Memory B cell (primary cell): ENCODE measurements at regions not wholly inside any gene's neighbourhood (a gene's known extent, or its start where the extent isn't known, plus 50 kb on each side); places are given as distances from the start of the nearest gene placed in this dataset.

Source experiments
- ATAC-seq: fragments of 150-1000 bp; cut with Tn5 transposase; 2 replicates; pipeline ENCODE4 v1.10.0; 2021; ENCODE audit warnings: low read depth, mild to moderate bottlenecking, moderate library complexity
- DNase-seq, 2 donors: peaks; one replicate each; pipeline ENCODE4 v3.0.0; 2022; ENCODE audit warnings: low spot score in 2 of 2
- H3K27ac Mint-ChIP-seq: one replicate; pipeline ENCODE4 v1.8.0; 2022; ENCODE audit warnings: mild to moderate bottlenecking, moderate library complexity, mixed read lengths
- H3K27me3 Mint-ChIP-seq: one replicate; pipeline ENCODE4 v1.8.0; 2022; ENCODE audit warnings: mixed read lengths
- H3K36me3 Mint-ChIP-seq: one replicate; pipeline ENCODE4 v1.8.0; 2022; ENCODE audit warnings: mild to moderate bottlenecking, mixed read lengths
- H3K4me1 Mint-ChIP-seq: one replicate; pipeline ENCODE4 v1.8.0; 2022; ENCODE audit warnings: mixed read lengths
- H3K4me3 Mint-ChIP-seq: one replicate; pipeline ENCODE4 v1.8.0; 2022; ENCODE audit warnings: mild to moderate bottlenecking, moderate library complexity, mixed read lengths
- H3K9me3 Mint-ChIP-seq: one replicate; pipeline ENCODE4 v1.8.0; 2022; ENCODE audit warnings: mixed read lengths

DNA sequence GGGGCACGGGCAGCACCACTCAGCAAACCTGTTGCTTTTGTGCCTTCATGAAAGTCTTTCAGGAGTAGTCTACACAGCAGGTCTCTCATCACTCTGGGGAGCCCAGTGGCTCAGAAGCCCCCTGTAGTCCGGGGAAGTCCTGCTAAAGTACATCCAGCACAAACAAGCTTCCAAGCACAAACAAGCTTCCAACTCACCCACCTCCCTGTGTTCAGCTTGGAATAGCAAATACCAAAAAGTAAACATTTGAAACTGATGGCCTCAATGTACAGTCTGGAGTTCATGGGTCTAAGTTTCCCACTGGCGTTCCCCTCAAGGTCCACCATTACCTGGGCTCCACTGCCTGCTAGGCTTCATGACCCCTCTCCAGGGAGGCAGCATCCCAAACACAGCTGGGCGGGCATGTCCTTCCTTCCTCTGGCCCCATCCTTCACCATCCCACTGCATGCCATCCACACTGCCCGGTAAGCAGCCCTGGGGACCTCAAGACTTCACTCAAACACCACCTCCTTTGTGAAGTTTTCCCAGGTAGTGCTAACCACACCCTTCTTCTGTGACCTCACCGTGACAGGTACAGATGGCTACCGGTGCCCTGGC is 62.8 kb upstream of the SIAH1 start:
- Mint-ChIP-seq H3K4me1 (no peaks in the 10 kb centered on the region), H3K27me3 (no peaks in the 10 kb centered on the region), H3K4me3 (no peak overlapping the region), H3K36me3 (no peaks in the 10 kb centered on the region), H3K27ac (no peak overlapping the region), H3K9me3 (no peaks in the 10 kb centered on the region)
- no peak for DNase-seq
- no peak for ATAC-seq

DNA sequence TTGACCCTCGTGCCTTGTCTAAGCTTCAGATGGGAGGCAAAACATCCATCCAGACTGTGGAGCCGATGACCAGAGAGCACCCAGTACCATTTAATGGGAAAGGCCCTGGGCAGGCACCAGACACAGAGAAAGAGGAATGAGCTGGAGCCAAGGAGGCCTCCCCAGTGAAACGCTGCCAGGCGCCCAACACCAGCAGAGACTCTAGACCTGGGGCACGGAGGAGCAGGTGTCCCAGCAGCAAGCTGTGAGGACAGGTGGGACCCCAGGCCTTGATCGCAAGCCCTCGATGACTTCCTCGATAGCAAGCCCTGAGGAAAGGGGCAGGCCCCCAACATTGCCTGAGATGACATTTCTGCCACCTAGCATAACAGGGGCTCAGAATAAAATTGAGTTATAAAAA is 62.2 kb upstream of the SIAH1 start:
- H3K27me3 Mint-ChIP-seq, result no peaks in the 10 kb centered on the region
- no peak overlapping the region for H3K27ac Mint-ChIP-seq
- H3K36me3 Mint-ChIP-seq, result no peaks in the 10 kb centered on the region
- no peaks in the 10 kb centered on the region for H3K9me3 Mint-ChIP-seq
- H3K4me3 Mint-ChIP-seq, result no peak overlapping the region
- no peaks in the 10 kb centered on the region for H3K4me1 Mint-ChIP-seq
- no peak for DNase-seq
- no peak for ATAC-seq

DNA sequence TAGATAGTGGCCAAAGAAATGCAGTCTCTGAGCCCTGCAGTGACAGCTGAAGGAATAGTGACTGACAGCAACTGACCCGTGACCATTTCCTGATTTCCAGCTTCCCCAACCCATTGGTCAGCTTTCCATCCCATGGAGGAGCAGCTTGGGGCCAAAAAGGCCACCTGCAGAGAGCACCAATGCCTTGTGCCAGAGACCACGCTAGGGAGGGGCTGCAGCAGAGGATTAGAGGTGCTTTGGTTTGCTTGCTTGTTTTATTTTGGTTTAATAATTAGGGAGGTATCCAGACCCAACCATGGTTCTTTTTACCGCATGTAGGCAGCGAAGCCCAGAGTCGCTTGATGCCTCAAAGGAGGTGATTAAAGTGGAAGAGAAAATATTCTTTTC is 61.3 kb upstream of the SIAH1 start:
- DNase-seq (no peak), ATAC-seq (no peak)
- no peak overlapping the region for H3K27ac Mint-ChIP-seq
- H3K36me3 Mint-ChIP-seq, result no peaks in the 10 kb centered on the region
- H3K9me3 Mint-ChIP-seq, result no peaks in the 10 kb centered on the region
- H3K4me1 Mint-ChIP-seq, result no peaks in the 10 kb centered on the region
- no peaks in the 10 kb centered on the region for H3K27me3 Mint-ChIP-seq
- no peak overlapping the region for H3K4me3 Mint-ChIP-seq

DNA sequence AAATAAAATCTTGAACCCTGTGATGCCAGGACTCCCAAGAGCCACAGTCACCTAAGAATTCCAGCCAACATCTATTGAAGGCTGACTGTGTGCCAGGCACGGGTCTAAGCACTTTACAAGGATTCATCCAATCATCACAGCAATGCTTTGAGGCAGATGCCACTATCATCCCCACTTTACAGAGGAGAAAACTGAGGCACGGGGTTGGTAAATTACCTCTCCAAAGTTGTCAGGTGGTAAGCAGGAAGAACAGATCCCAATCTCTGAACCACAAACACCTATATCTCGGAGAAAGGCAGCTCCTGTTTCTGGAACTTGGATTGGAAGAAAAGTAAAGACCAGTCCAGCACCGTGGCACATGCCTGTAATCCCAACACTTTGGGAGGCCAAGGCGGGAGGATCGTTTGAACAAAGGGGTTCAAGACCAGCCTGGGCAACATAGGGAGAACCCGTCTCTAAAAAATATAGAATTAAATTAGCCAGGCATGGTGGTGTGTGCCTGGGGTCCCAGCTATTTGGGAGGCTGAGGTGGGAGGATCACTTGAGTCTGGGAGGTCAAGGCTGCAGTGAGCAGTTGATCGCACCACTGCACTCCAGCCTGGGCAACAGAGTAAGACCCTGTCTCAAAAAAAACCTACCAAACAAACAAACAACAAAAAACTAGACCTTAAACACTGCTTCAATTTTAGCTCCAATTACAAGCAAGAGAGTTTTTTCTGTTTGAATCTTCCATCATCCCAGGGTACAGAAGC is 60.7 kb upstream of the SIAH1 start:
- no peak for DNase-seq
- H3K4me1 Mint-ChIP-seq, result no peaks in the 10 kb centered on the region
- H3K4me3 Mint-ChIP-seq, result no peak overlapping the region
- H3K27me3 Mint-ChIP-seq, result no peaks in the 10 kb centered on the region
- no peaks in the 10 kb centered on the region for H3K9me3 Mint-ChIP-seq
- no peaks in the 10 kb centered on the region for H3K36me3 Mint-ChIP-seq
- ATAC-seq, result no peak
- H3K27ac Mint-ChIP-seq, result no peak overlapping the region

DNA sequence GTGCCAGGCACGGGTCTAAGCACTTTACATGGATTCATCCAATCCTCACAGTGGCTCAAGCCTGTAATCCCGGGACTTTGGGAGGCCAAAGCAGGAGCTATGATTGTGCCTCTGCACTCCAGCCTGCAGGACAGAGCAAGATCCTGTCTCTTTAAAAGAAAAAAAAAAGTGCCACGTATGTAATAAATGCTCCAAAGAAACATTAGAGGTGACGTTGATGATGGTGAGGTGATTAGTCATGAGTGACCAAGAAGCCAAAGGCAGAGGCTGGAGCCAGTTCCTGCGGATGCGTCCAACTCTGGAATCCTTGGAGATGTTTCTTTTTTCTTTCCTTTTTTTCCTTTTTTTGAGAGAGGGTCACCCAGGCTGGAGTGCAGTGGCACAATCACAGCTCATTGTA is 59.4 kb upstream of the SIAH1 start:
- no peak overlapping the region for H3K27ac Mint-ChIP-seq
- no peaks in the 10 kb centered on the region for H3K27me3 Mint-ChIP-seq
- H3K4me1 Mint-ChIP-seq, result no peaks in the 10 kb centered on the region
- H3K4me3 Mint-ChIP-seq, result no peak overlapping the region
- ATAC-seq, result no peak
- no peaks in the 10 kb centered on the region for H3K9me3 Mint-ChIP-seq
- no peaks in the 10 kb centered on the region for H3K36me3 Mint-ChIP-seq
- no peak for DNase-seq

DNA sequence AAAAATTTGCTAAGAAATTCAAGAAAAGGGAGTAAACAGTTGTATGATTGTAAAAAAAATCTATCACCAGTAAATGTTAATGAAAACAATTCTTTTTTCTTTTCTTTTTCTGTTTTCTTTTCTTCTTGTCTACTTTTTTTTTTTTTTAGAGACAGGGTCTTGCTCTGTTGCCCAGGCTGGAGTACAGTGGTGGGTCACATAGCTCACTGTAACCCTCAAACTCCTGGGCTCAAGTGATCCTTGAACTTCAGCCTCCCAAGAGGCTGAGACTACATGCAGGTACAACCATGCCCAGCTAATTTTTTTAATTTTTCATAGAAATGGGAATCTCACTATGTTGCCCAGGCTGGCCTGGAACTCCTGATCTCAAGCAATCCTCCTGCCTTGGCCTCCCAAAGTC is 57.2 kb upstream of the SIAH1 start:
- H3K4me1 Mint-ChIP-seq, result no peaks in the 10 kb centered on the region
- H3K27ac Mint-ChIP-seq, result no peak overlapping the region
- no peak for ATAC-seq
- no peaks in the 10 kb centered on the region for H3K27me3 Mint-ChIP-seq
- no peak for DNase-seq
- no peaks in the 10 kb centered on the region for H3K36me3 Mint-ChIP-seq
- H3K9me3 Mint-ChIP-seq, result no peaks in the 10 kb centered on the region
- no peak overlapping the region for H3K4me3 Mint-ChIP-seq

DNA sequence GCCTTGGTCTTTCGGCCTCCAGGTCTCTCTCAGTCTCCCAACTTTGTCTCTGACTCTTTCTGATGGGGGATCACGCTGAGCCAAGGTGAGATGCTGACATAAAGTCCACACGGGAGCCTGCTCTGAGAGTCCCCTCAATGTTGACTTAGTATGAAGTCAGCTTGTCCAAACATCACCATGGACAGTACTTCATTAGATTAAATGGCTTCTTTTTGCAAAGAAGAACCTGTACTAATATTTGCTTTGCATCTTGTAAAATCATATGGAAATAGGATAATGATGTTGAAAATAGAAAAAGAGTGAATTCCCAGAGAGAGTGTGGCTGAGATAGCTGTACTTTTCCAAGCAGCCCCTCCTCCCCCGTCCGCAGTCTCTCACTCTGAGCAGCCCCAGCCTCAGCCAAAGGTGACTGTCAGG is 56.7 kb upstream of the SIAH1 start:
- no peaks in the 10 kb centered on the region for H3K4me1 Mint-ChIP-seq
- H3K9me3 Mint-ChIP-seq, result no peaks in the 10 kb centered on the region
- H3K4me3 Mint-ChIP-seq, result no peak overlapping the region
- no peak for ATAC-seq
- no peak overlapping the region for H3K27ac Mint-ChIP-seq
- H3K36me3 Mint-ChIP-seq, result no peaks in the 10 kb centered on the region
- DNase-seq, result no peak
- H3K27me3 Mint-ChIP-seq, result no peaks in the 10 kb centered on the region

DNA sequence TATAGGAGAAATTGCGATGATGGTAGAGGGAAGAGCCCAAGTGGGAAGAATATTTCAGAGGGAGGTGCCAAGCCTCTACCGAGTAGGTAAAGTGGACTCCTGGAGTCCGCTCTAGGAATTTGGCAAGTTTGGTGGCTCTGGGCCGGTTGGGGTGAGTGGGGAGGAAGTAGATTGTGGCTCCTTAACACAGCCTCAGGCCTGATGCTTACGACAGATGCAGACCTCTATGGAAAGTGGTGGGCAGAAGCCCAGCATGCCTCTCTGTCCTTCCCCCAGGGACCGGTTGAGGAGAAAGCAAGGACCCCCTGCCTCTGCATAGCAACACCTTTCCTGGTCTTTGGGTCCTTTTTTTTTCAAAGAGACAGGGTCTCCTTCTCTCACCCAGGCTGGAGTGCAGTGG is 55.9 kb upstream of the SIAH1 start:
- Mint-ChIP-seq H3K4me3 (no peak overlapping the region), H3K27me3 (no peaks in the 10 kb centered on the region), H3K36me3 (no peaks in the 10 kb centered on the region), H3K9me3 (no peaks in the 10 kb centered on the region), H3K27ac (no peak overlapping the region), H3K4me1 (no peaks in the 10 kb centered on the region)
- no peak for DNase-seq
- ATAC-seq, result no peak

DNA sequence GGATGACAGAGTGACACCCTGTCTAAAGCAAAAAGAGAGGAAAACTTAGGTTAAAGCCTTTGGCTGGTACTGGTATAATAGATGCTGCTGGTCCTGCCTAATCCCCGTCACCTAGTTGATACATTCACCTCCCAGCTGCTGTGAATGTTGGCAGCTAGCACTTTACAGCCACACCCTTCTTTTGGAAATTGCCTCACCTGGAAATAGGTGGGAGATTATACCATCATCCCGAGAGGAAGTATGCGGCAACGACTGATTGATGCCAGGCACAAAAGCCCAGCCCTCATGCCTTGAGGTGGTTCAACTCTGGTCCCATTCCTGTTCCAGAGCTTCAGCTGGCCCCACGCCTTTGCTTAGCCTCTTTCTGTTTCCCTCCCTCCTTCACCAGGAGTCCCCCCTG is 53.2 kb upstream of the SIAH1 start:
- ATAC-seq (no peak), DNase-seq (no peak)
- peaks cover 16% of the 10 kb centered on the region for H3K4me1 Mint-ChIP-seq
- no peak overlapping the region for H3K27ac Mint-ChIP-seq
- no peaks in the 10 kb centered on the region for H3K36me3 Mint-ChIP-seq
- H3K9me3 Mint-ChIP-seq, result no peaks in the 10 kb centered on the region
- no peak overlapping the region for H3K4me3 Mint-ChIP-seq
- H3K27me3 Mint-ChIP-seq, result no peaks in the 10 kb centered on the region

DNA sequence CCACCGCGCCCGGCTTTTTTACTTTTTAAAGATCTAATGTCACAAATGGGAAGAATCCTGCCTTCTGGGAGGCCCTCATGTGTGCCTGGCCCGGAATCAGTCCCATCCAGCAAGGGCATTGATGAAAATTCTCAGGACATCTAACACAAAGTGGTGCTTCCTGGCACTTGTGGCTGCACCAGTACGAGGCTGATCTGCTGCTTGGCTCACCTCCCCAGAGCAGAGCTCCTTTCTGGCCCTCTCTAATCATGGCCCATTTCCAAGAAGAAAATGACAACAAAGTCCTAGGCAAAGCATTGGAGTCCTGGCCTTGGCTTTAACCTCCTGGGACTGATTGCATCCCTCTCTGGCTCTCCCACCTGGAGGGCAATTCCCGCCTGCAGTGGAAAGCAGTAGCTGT is 50.7 kb upstream of the SIAH1 start:
- H3K27ac Mint-ChIP-seq, result no peak overlapping the region
- DNase-seq (no peak), ATAC-seq (no peak)
- H3K27me3 Mint-ChIP-seq, result no peaks in the 10 kb centered on the region
- no peak overlapping the region for H3K4me3 Mint-ChIP-seq
- no peaks in the 10 kb centered on the region for H3K36me3 Mint-ChIP-seq
- H3K4me1 Mint-ChIP-seq, result peaks cover 27% of the 10 kb centered on the region
- H3K9me3 Mint-ChIP-seq, result no peaks in the 10 kb centered on the region

DNA sequence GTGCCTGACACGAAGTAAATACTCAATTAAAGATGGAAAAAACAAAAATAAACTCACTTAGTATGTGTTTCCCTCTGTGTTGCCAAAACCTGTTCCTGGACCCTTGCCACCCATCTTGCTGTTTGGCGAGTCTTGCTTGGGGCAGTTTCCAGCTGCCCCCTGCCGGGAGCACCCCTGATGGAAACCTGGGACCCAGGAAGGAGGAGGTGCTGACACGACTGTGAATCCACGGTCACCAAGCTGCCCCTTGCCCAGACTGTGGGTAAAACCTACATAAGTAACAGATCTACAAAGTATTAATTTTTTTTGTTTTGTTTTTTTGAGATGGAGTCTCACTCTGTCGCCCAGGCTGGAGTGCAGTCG is 50.1 kb upstream of the SIAH1 start:
- Mint-ChIP-seq H3K36me3 (no peaks in the 10 kb centered on the region), H3K27me3 (no peaks in the 10 kb centered on the region)
- no peak for ATAC-seq

More for the DNA sequence above, 50.1 kb upstream of the SIAH1 start:
- Mint-ChIP-seq H3K4me3 (no peak overlapping the region), H3K9me3 (no peaks in the 10 kb centered on the region), H3K27ac (no peak overlapping the region), H3K4me1 (peaks cover 30% of the 10 kb centered on the region)
- no peak for DNase-seq
